22Rv1 (cell line): ENCODE measurements at regions not wholly inside any gene's neighbourhood (a gene's known extent, or its start where the extent isn't known, plus 50 kb on each side); places are given as distances from the start of the nearest gene placed in this dataset.

Source experiments
- CTCF ChIP-seq: fragments of 450-650 bp; IDR thresholded peaks from 2 replicates; pipeline ENCODE4 v1.5.1; 2017; ENCODE audit warnings: mild to moderate bottlenecking
- ZFX ChIP-seq: fragments of 450-650 bp; IDR thresholded peaks from 2 replicates; pipeline ENCODE4 v1.6.1; 2017; ENCODE audit warnings: antibody characterized with exemption, borderline replicate concordance

GRCh38 chr7:54097886-54098285 is 444.3 kb upstream of the VSTM2A start:
- no peak for TF ChIP-seq CTCF
- TF ChIP-seq ZFX, result no peak
